ENCODE measurements at regions not wholly inside any gene's neighbourhood (a gene's known extent, or its start where the extent isn't known, plus 50 kb on each side); places are given as distances from the start of the nearest gene placed in this dataset.

- peak in 1 of 42 donors; percentile 14 for DNase-seq
- intact Hi-C loops (cut with DNase I): no loop called here
Measured at GRCh38 chr20:58116505-58116904, 111.9 kb downstream of the ANKRD60 start.

DNA sequence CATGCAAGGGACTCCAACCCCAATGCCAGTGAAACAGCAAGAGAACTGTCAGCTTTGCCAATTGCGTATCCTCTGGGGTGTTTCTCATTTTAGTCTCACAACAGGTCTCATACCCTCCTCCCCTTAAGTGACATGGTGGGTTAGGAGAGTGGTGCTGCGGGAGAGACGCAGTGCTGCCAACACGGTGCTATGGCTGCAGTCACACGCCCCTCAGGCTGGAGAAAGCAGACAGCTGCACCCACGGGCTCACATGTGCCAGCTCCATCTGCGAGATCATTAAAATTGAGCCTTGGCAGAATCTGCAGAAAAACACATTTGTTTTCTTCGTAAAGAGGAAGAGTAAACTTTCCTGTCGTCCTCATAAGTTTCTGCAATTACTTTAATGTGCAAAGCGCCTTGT lies 114.7 kb downstream of the ANKRD60 start:
- DNase-seq: peak in 1 of 42 donors; percentile 32
- intact Hi-C loops (cut with DNase I): no loop called here

DNA sequence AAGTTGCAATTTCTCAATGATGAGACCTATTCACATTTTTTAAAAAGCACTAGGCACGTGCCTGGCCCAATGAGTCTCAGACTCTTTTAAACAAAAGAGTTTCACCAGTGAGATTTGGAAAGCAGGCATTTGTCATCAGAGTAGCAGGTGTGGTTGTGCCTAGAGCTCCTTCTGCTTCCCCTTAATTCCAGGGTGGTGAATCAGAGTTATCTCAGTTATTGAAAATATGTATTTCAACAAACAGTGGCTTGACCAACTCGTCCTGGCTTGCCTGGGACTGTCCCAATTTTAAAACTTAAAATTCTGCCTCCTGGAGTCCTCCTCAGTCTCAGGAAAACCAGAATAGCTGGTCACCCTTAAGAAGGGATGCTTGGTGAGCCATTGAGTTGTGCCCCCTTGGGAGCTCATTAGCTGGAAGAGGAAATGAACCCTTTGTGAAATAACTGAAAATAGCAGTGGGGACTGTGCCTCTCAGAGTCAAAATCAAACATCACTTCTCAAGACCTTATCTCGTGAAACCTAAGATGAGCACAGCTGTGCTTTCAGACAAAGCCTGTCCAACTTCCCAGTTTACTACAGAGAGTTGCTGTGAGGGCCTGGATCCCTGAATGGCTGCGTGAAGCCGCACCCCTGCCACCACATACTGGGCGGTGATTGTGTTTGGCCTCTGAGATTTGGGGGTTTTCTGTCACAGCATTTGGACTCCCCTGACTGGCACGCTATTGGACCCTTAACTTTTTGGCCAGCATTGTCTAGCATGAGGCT lies 116.3 kb downstream of the ANKRD60 start:
- DNase-seq: peak in 1 of 42 donors; percentile 26
- intact Hi-C loops (cut with DNase I): no loop called here

- peak in 33 of 42 donors; percentile 9 to 67 (median 38) for DNase-seq
- intact Hi-C loops (cut with DNase I): no loop called here
Measured at GRCh38 chr20:58111310-58112016, 117.0 kb downstream of the ANKRD60 start.

- peak in 2 of 42 donors; percentile 12 to 33 for DNase-seq
- intact Hi-C loops (cut with DNase I): no loop called here
Measured at GRCh38 chr20:58109918-58110635, 118.4 kb downstream of the ANKRD60 start.

DNA sequence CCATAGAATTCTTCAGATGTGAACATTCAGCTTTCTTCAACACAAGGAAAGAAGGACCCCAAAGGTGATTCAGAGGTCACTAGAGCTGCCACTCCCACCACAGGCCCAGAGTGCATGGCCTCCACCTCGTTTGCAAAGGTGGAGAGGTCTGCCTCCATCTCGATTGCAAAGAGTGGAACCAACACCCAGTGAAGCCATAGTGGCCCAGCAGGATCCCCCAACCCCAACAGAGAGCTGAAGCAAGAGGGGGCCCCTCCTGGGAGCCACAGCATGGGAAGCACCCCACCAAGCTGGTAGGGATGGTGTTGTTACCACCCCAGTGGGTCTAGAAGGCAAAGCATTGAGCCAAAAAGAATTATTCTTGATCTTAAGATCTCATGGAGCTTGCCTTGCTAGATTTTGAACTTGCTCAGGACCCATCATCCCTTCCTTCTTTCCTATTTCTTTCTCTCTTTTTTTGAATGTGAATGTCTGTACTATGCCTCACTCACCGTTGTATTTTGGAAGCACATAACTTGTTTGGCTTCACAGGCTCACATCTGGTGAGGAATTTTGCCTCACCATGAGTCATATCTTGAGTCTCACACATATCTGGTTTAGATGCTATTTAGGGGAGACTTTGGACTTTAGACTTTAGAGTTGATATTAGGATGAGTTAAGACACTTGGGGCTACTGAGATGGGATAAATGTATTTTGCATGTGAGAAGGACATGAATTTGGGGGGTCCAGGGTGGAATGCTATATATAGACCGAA lies 119.2 kb downstream of the ANKRD60 start:
- peak in 1 of 42 donors; percentile 3 for DNase-seq
- intact Hi-C loops (cut with DNase I): no loop called here

- intact Hi-C loops (cut with DNase I): no loop called here
- DNase-seq: peak in 1 of 42 donors; percentile 13
Measured at GRCh38 chr20:58107533-58107932, 120.9 kb downstream of the ANKRD60 start.

DNA sequence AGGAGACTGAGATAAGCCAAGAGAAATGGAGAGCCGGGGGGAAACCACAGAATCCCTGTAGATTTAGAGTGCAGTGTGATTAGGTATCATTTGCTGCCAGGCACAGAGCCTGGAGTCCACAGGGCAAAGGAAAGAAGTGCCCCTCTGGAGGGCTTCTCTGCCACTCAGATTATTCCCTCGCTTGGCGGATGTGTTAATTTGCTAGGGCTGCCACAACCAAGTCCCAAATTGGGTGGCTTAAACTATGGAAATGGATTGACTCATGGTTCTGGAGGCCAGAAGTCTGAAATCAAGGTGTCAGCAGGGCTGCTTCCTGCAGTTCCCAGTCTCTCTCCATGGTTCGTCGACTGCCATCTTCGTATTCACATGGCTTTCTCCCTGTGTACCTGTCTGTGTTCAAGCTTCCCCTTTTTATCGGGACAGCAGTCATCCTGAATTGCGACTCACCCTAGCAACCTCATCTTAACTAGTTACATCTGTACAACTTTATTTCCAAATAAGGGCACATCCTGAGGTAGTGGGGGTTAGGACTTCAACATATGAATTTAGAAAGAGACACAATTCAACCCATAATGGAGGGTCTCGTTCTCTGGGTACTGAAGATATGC lies 122.2 kb downstream of the ANKRD60 start:
- intact Hi-C loops (cut with DNase I): no loop called here

GRCh38 chr20:58103961-58104360 lies 124.5 kb downstream of the ANKRD60 start:
- intact Hi-C loops (cut with DNase I): no loop called here
- peak in 1 of 42 donors; percentile 24 for DNase-seq

More for the DNA sequence above, 122.2 kb downstream of the ANKRD60 start:
- peak in 1 of 42 donors; percentile 12 for DNase-seq

DNA sequence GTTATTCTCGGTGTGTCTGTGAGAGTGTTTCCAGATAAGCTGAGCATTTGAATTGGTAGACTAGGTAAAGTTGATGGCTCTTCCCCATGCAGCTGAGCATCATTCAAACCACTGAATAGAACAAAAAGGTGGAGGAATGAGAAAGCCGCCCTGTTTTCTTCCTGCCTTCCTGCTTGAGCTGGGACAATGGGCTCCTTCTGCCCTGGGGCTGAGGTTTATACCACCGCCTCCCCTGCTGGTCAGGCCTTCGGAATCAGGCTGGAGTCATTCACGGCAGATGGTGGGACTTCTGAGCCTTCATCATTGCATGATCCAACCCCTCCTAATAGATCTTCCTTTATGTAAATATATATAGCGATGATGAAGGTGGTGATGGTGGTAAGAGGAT lies 124.9 kb downstream of the ANKRD60 start:
- peak in 1 of 42 donors; percentile 21 for DNase-seq
- intact Hi-C loops (cut with DNase I): no loop called here

DNA sequence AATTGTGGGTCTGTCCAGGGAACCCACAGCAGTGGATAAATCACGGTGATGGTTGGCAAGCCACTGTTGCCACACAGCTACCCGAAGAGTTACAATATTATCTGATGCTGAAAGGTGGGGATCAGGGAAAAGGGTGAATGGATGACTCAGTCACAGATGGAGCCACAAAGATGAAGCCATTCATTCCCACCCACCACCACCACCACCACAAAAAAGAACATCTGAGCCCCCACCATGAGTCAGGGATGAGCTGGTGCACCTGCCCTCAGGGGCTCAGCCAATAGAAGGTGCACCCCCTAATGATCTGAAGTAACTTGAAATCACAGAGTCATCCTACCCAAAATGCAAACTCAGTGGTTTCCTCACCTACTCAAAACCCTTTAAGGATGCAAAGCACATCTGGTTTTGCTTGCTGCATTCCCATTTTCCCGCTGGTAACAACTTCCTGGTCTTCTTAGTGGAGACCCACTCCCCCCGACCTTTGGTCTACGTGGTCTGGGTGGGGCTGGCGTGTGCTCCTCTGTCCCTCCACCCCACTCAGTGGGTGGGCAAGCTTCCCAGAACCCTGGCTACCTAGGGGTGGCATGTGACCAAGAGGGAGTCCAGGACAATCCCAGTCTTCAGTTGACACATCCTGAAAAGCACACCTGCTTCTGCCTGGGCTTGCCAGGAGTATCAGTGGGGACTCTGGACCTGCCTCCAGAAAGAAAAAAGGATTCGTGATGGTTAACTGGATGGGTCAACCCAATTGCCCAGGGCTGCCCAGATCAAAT lies 125.5 kb downstream of the ANKRD60 start:
- DNase-seq: peak in 30 of 42 donors; percentile 3 to 79 (median 39)
- intact Hi-C loops (cut with DNase I): no loop called here

- no peak for DNase-seq
- intact Hi-C loops (cut with DNase I): no loop called here
Measured at GRCh38 chr20:58102261-58102660, 126.2 kb downstream of the ANKRD60 start.

DNA sequence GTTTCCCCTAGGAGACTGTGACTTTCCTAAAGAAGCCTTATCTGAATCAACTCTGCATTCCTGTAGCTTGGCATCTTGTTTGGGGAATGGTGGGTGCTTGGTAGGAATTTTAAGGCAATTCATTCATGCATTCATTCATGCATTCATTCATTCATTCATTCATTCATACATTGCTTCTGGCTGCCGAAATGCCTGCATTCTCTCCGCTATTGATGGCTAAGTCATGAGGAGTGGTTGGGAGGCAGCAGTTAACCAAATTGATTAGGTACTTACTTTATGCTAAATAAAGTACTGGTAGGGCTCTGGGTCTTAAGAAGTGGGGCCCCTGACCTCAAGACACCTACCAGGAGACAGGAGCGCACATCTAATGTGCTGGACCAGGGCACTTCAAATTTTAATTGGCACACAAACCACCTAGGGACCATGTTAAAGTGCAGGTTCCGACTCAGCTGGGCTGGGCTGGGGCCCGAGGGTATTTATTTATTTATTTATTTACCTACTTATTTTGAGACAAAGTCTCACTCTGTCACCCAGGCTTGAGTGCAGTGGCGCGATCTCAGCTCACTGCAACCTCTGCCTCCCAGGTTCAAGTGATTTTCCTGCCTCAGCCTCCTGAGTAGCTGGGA lies 127.6 kb downstream of the ANKRD60 start:
- peak in 1 of 42 donors; percentile 13 for DNase-seq
- intact Hi-C loops (cut with DNase I): no loop called here

DNA sequence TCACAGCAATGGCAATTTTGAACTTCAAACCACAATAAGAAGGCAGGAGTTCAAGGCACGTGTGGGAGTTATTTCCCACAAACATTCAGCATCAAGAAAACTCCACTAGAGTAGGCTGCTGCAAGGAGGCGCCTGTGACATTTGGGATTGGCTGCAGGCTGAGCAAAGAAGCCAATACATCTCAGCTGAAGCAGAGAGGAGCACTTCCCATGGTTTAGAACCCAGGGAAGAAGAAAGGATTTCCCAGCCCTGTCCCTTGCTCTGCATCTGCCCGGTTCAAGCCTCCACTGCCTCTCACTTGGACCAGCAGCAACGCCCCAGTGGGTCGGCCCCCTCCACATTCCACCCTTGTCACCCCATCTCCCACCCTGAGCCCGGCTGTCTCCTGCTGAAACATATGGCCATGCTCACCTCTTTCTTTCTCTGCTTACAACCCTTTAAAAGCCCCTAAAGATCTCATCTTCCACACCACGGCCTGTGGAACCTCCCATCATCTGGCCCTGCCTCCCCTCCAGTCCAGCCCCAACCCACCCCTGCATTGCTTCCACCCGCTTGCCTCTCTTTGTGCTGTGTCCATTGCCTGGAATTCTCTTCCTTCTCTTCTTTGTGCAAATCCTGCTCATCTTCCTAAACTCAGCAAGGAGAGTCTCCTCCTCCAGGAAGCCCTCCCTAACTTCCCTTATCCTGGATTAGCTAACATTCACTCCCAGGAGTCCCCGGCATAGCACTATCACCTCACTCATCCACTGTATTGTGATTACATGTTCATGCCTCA lies 128.3 kb downstream of the ANKRD60 start:
- peak in 1 of 42 donors; percentile 22 for DNase-seq
- intact Hi-C loops (cut with DNase I): no loop called here

DNA sequence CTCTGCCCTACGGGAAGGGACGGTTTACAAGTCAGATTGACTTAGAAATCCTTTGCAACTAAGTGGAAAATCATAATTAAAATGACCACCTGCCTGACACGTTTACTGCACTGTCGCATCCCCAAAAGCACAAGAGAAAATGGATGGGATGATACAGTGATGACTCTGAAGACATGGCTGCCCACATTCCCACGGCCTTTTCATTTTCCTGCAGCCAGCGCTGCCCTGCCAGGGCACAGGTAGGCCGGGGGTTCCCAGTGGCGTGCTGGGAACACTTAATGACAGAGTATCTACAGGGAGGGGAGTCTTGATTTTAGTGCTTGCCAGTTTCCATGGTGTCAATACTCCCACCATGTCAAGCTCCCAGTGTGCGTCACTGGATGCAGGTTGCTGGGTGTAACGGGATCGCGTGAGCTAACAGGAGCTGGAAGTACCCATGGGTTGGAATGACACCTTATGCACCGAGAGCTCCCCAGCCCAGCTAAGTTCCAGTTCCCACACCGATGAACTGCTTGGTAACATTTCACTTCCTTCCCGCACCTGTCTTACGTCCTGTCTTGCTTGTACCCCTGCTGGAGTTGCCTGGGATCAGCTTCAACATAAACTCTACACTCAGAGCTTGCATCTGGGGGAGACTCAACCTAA lies 129.0 kb downstream of the ANKRD60 start:
- DNase-seq: peak in 12 of 42 donors; percentile 10 to 49 (median 33)
- intact Hi-C loops (cut with DNase I): no loop called here

- intact Hi-C loops (cut with DNase I): no loop called here
Measured at GRCh38 chr20:58098571-58098970, 129.9 kb downstream of the ANKRD60 start.

More at GRCh38 chr20:58098571-58098970, 129.9 kb downstream of the ANKRD60 start:
- peak in 1 of 42 donors; percentile 2 for DNase-seq

Measured in head of caudate nucleus (tissue), 42 donors.